ENCODE measurements at regions not wholly inside any gene's neighbourhood (a gene's known extent, or its start where the extent isn't known, plus 50 kb on each side); places are given as distances from the start of the nearest gene placed in this dataset.

DNA sequence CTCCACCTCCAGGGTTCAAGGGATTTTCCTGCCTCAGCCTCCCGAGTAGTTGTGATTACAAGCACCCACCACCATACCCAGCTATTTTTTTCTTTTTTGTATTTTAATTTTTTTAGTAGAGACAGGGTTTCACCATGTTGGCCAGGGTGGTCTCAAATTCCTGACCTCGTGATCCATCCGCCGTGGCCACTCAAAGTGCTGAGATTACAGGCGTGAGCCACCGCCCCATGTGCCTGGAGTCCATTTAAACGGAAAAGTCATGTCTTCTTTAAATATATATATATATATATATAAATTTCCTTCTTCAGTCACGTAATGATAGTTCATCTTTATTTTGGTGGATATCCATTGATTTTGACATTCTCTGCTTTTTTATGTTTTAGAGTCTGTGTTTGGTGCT lies 264.0 kb upstream of the PITX2 start:
- H3K4me3 ChIP-seq: no peak overlapping the region

GRCh38 chr4:110897784-110898183 lies 274.9 kb upstream of the PITX2 start:
- TF ChIP-seq, protein P1, sequence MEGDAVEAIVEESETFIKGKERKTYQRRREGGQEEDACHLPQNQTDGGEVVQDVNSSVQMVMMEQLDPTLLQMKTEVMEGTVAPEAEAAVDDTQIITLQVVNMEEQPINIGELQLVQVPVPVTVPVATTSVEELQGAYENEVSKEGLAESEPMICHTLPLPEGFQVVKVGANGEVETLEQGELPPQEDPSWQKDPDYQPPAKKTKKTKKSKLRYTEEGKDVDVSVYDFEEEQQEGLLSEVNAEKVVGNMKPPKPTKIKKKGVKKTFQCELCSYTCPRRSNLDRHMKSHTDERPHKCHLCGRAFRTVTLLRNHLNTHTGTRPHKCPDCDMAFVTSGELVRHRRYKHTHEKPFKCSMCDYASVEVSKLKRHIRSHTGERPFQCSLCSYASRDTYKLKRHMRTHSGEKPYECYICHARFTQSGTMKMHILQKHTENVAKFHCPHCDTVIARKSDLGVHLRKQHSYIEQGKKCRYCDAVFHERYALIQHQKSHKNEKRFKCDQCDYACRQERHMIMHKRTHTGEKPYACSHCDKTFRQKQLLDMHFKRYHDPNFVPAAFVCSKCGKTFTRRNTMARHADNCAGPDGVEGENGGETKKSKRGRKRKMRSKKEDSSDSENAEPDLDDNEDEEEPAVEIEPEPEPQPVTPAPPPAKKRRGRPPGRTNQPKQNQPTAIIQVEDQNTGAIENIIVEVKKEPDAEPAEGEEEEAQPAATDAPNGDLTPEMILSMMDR (IDR thresholded peaks at IDR 0.05): no peak
- DNase-seq (ENCODE audit: low spot score): no peak
- Histone ChIP-seq H3K4me3 (no peak overlapping the region), H3K27ac (no peak overlapping the region)

More for the DNA sequence above, 264.0 kb upstream of the PITX2 start:
- TF ChIP-seq, protein P1 (IDR thresholded peaks at IDR 0.05): no peak
- DNase-seq (ENCODE audit: low spot score): no peak
- H3K27ac ChIP-seq: no peak overlapping the region

GRCh38 chr4:110898290-110898689 lies 275.4 kb upstream of the PITX2 start:
- no peak overlapping the region for H3K4me3 ChIP-seq
- DNase-seq (ENCODE audit: low spot score): no peak
- H3K27ac ChIP-seq: no peak overlapping the region

DNA sequence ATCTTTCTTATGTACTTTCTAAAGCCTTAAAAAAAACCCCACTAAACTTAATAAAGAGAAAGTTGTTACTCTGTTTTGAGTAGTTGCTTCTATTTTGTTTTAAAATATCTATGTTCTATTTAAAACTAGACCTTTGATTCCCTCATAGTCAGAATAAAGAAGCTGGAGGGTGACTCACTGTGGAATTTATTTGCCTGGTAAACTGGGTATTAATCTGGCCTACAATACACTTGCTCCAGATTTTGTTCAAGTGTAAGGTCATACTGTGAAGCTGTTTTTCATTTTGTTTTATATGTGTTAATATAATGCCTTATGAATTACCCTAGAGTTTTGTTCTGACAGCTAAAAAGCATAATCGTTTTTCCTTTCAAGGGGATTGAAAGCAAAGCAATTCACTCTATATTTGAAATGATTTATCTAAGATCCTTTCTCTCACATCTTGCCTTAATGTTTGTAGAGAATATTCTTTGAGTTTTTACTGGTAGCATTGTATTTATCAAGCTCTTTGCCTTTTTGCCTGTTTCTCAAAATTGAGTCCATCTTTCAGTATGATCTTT lies 277.4 kb upstream of the PITX2 start:
- H3K27ac ChIP-seq: no peak overlapping the region
- TF ChIP-seq, protein P1 (IDR thresholded peaks at IDR 0.05): no peak

More at GRCh38 chr4:110898290-110898689, 275.4 kb upstream of the PITX2 start:
- TF ChIP-seq, protein P1 (IDR thresholded peaks at IDR 0.05): no peak

DNA sequence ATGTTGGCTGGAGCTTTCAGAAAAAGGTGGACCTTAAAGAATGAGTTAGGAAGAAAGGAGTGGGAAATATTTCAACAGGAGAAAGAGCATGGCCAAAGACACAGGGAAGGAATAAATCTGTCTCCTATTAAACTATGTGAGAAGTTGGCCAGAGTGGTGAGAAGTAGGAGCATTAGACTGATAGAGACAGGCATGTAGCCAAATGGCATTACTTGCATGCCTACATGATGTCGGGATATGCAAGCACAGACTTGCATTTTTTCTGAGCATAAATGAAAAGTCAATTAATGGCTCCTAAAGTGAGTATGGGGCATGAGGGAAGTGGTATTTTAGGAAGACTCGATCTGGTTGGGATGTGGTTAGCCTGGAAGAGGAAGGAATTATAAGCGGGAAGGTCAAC lies 279.6 kb upstream of the PITX2 start:
- no peak for DNase-seq (ENCODE audit: low spot score)
- Histone ChIP-seq H3K4me3 (no peak overlapping the region), H3K27ac (no peak overlapping the region)
- TF ChIP-seq, protein P1 (IDR thresholded peaks at IDR 0.05): no peak

More for the DNA sequence above, 277.4 kb upstream of the PITX2 start:
- no peak for DNase-seq (ENCODE audit: low spot score)
- no peak overlapping the region for H3K4me3 ChIP-seq

DNA sequence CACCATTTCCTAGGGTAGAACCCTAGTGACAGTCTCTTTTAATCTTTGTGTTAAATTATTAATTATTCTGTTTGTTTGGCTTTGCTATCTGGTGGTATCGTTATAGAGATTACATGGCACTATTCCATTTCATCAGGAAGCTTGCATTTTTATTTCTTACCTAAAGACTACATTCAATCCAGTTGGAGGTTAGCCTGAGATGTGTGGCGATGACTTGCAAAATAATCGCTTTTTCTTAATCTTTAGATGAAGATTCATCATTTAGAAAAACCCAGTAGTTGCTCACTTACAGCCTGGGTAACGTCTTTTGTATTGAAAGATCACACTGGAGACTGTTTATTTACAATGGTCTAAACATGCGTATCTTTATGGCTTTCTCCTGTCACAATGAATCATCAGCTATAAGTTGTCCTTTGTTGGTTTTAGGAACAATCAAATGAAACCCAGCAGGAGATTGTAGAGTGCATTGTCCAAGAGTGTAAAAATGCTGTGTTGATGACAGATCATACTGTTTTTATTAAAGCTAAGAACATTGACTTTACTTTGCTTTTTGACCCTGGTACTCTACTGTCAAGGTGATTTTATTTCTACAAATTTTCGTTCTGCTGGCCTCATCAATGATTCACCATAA lies 281.7 kb upstream of the PITX2 start:
- H3K27ac ChIP-seq: no peak overlapping the region
- no peak overlapping the region for H3K4me3 ChIP-seq
- DNase-seq (ENCODE audit: low spot score): no peak
- TF ChIP-seq, protein P1 (IDR thresholded peaks at IDR 0.05): no peak

DNA sequence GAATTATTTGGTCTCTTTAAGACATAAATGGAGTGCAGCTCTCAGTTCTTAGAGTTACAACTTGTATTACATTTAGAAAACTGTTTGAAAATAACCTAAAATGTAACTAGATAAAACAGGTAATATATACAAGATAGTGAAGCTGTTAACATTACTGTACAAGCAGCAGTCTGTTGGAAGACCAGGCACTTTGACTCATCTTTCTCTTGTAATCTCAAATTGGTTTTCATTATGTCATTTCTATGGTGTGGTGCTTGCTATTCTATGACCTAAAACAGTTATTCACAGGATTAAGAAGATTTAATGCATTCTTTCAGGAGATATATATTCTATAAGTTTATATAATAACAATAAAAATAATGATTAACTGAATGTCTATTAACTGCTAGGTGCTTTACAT lies 282.5 kb upstream of the PITX2 start:
- Histone ChIP-seq H3K4me3 (no peak overlapping the region), H3K27ac (no peak overlapping the region)
- no peak for DNase-seq (ENCODE audit: low spot score)
- TF ChIP-seq, protein P1 (IDR thresholded peaks at IDR 0.05): no peak
